Mesothelial cell of epicardium (in vitro differentiated cells): ENCODE measurements at regions not wholly inside any gene's neighbourhood (a gene's known extent, or its start where the extent isn't known, plus 50 kb on each side); places are given as distances from the start of the nearest gene placed in this dataset.

Experiments used
- DNase-seq, 2 experiments: peaks; one replicate each; pipeline ENCODE4 v3.0.0; 2021; ENCODE audit warnings: low spot score in 2 of 2; ENCODE audit not compliant: unreplicated experiment in 2 of 2
- H3K27ac Mint-ChIP-seq: 2 replicates; pipeline ENCODE4 v1.8.0; 2021; ENCODE audit warnings: mixed read lengths
- H3K27me3 Mint-ChIP-seq: 2 replicates; pipeline ENCODE4 v1.8.0; 2021; ENCODE audit warnings: low read depth, mixed read lengths
- H3K36me3 Mint-ChIP-seq: 2 replicates; pipeline ENCODE4 v1.8.0; 2021; ENCODE audit warnings: mixed read lengths
- H3K4me1 Mint-ChIP-seq: 2 replicates; pipeline ENCODE4 v1.8.0; 2021; ENCODE audit warnings: mixed read lengths
- H3K4me3 Mint-ChIP-seq: 2 replicates; pipeline ENCODE4 v1.8.0; 2021; ENCODE audit warnings: mild to moderate bottlenecking, moderate library complexity, mixed read lengths
- H3K9me3 Mint-ChIP-seq: 2 replicates; pipeline ENCODE4 v1.8.0; 2021; ENCODE audit warnings: mixed read lengths
- CTCF ChIP-seq: fragments of 200-600 bp; sonication (generic); IDR thresholded peaks from one replicate; pipeline ENCODE4 v1.5.0; 2021; ENCODE audit warnings: antibody characterized with exemption; ENCODE audit not compliant: unreplicated experiment

GRCh38 chr7:68929781-68930261, 668.5 kb upstream of the AUTS2 start:
- no peak overlapping the region for H3K27ac Mint-ChIP-seq
- no peaks in the 10 kb centered on the region for H3K36me3 Mint-ChIP-seq
- H3K9me3 Mint-ChIP-seq: peaks cover 6% of the 10 kb centered on the region
- H3K4me3 Mint-ChIP-seq: no peak overlapping the region
- no peak for DNase-seq
- H3K27me3 Mint-ChIP-seq: no peaks in the 10 kb centered on the region
- no peak for TF ChIP-seq CTCF
- no peaks in the 10 kb centered on the region for H3K4me1 Mint-ChIP-seq

GRCh38 chr7:68936471-68937035, 661.7 kb upstream of the AUTS2 start:
- DNase-seq: no peak
- no peaks in the 10 kb centered on the region for H3K27me3 Mint-ChIP-seq
- H3K36me3 Mint-ChIP-seq: no peaks in the 10 kb centered on the region
- TF ChIP-seq CTCF: no peak
- no peak overlapping the region for H3K4me3 Mint-ChIP-seq
- H3K4me1 Mint-ChIP-seq: no peaks in the 10 kb centered on the region
- H3K27ac Mint-ChIP-seq: no peak overlapping the region
- H3K9me3 Mint-ChIP-seq: peaks cover 18% of the 10 kb centered on the region

- Mint-ChIP-seq H3K9me3 (peaks cover 20% of the 10 kb centered on the region), H3K36me3 (no peaks in the 10 kb centered on the region), H3K27ac (no peak overlapping the region), H3K4me1 (no peaks in the 10 kb centered on the region), H3K4me3 (no peak overlapping the region), H3K27me3 (no peaks in the 10 kb centered on the region)
- TF ChIP-seq CTCF: no peak
- DNase-seq: no peak
Observed at GRCh38 chr7:68938151-68938550, 660.1 kb upstream of the AUTS2 start.

- TF ChIP-seq CTCF: no peak
- Mint-ChIP-seq H3K9me3 (peaks cover 17% of the 10 kb centered on the region), H3K27ac (no peak overlapping the region), H3K36me3 (no peaks in the 10 kb centered on the region), H3K4me1 (no peaks in the 10 kb centered on the region), H3K27me3 (peaks cover 4% of the 10 kb centered on the region), H3K4me3 (no peak overlapping the region)
- DNase-seq: no peak
Observed at GRCh38 chr7:68943786-68944185, 654.5 kb upstream of the AUTS2 start.

GRCh38 chr7:68955656-68956055, 642.6 kb upstream of the AUTS2 start:
- no peak overlapping the region for H3K27ac Mint-ChIP-seq
- peaks cover 2% of the 10 kb centered on the region for H3K27me3 Mint-ChIP-seq
- no peak for DNase-seq
- no peak for TF ChIP-seq CTCF
- H3K9me3 Mint-ChIP-seq: peaks cover 5% of the 10 kb centered on the region
- H3K36me3 Mint-ChIP-seq: no peaks in the 10 kb centered on the region
- H3K4me1 Mint-ChIP-seq: no peaks in the 10 kb centered on the region
- no peak overlapping the region for H3K4me3 Mint-ChIP-seq

- Mint-ChIP-seq H3K4me1 (peaks cover 6% of the 10 kb centered on the region), H3K36me3 (no peaks in the 10 kb centered on the region), H3K27me3 (peaks cover 2% of the 10 kb centered on the region), H3K27ac (no peak overlapping the region), H3K4me3 (no peak overlapping the region), H3K9me3 (peaks cover 5% of the 10 kb centered on the region)
- no peak for DNase-seq
- no peak for TF ChIP-seq CTCF
Observed at GRCh38 chr7:68958571-68958970, 639.7 kb upstream of the AUTS2 start.
